Activated CD4-positive, alpha-beta T cell treated with anti-CD3 and anti-CD28 coated beads, Interleukin-2, Interleukin-6, amounts not matched to agents 100 ng/mL and 50 ng/mL, durations not matched to agents 16 hours and 8 hours (primary cell): ENCODE measurements at regions not wholly inside any gene's neighbourhood (a gene's known extent, or its start where the extent isn't known, plus 50 kb on each side); places are given as distances from the start of the nearest gene placed in this dataset.
A peak's percentile ranks its signal among the peaks of the same experiment; 100 is the strongest.
"Not testable (repeated sequence)": the region's sequence is repeated elsewhere in the genome, so short reads cannot be mapped to it uniquely, and the experiment has no call there.

Source experiments
- DNase-seq: peaks from one replicate; pipeline ENCODE4 v3.0.0-alpha.2; 2020

GRCh38 chr9:20237686-20238085 lies 384.6 kb downstream of the MLLT3 start:
- no peak for DNase-seq

GRCh38 chr9:20236676-20237075 lies 385.6 kb downstream of the MLLT3 start:
- no peak for DNase-seq

GRCh38 chr9:20235206-20235605 lies 387.1 kb downstream of the MLLT3 start:
- not testable (repeated sequence) for DNase-seq

DNA sequence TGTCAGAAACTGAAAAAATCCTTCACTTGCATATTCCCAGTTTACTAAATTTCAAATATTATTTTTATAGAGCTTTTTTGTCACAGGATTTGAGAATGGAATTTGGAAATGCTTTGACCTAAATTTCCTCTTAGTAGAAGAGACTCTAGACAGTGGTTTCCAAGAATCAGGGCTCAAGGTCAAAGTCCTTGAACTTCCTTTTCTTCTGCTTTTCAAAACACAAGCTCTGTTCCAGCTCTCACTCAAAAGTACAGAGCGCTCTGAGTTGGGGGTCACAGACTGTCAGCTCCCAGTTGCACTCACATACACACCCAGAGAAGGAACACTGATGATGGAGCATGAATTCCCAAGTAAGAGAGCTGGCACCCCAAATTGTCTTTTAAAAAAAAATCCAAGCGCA lies 394.2 kb downstream of the MLLT3 start:
- no peak for DNase-seq

DNA sequence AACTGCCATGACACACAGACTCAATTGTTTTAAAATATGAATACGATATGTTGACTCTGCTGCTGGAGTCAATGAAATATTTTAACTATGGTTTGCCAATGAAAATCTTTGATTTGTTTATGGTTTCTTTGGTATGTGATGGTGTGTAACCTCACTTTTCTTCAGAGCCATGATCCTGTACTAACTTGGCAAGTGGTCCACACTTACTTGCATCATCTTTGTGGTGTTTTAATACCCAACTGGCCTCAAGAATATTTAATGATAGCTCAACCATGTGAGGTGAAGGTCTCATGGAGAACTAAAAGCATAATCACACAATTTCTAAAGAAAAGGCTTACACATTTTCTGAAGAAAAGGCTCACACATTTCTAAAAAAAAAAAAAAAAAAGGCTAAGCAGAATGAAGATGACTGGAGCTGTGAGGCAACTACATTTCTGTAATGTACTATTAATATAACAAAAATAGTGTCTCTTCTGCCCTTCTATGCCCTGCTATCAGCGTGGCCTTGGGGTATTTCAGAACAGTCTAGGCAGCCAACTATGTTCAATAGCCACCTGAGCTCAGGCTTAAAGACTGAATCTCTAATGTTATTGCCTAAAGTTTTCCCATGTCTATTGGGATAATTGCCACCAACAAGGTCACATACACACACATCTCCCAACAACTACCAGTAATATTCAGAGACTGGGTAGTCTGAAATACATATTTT lies 395.0 kb downstream of the MLLT3 start:
- no peak for DNase-seq

- no peak for DNase-seq
Observed at GRCh38 chr9:20226345-20226744, 396.0 kb downstream of the MLLT3 start.

DNA sequence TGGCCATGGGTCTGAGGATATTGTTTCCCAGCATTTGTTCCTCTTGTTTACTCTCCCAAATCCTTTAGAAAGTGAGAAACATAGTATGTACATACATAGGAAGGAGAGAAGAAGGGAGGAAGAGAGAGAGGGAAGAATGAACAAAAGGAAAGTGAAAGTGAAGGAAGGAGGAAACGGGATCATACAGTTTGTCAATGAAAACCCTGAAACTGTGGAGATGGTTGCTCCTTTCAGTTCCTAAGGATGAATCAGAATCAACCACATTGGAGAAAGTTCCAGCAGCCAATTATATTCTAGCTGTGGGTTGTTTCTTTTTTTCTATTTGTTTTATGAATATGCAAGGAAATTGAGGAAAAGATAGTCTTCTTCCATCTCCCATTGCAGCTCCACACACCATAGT lies 396.5 kb downstream of the MLLT3 start:
- no peak for DNase-seq

- DNase-seq, result no peak
Observed at GRCh38 chr9:20224756-20225155, 397.5 kb downstream of the MLLT3 start.

DNA sequence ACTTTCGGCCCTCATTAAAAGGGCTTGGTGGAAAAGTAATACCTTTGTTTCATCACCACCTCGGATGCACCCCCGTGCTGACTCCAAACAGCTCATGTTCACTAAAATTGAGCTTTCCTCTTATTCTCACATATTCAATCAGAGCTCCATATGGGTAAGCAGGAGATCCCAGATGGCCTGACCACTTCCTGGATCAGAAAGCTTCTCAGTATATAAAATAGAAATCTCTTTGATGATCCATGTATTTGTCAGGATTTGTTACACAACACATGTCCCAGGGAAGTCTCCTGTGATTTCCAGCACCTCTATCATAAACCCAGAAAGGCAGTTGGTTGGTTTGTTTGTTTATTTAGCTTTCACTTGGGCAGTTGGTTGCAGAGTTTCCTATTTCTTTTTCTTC lies 402.0 kb downstream of the MLLT3 start:
- DNase-seq, result no peak

GRCh38 chr9:20219437-20219836 lies 402.9 kb downstream of the MLLT3 start:
- no peak for DNase-seq

GRCh38 chr9:20217596-20217995 lies 404.7 kb downstream of the MLLT3 start:
- no peak for DNase-seq

DNA sequence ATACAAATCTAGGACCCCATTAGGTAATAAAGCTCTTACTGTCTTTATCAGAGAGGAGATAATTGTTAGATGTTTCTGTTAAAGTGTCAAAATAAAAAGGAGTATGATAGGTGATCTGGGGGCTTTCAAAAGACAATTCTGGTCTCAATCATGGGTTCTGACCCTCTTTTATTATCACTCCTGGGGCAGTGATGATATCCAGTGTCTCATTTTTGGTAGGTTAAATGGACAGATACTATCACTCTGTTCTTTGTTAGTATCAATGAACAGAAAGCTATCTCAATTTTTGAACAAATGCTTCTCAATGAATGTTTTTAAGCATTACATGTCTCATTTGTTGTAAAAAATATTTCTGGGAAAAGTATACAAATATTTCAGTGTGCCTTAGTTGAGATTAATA lies 405.9 kb downstream of the MLLT3 start:
- DNase-seq, result no peak

DNA sequence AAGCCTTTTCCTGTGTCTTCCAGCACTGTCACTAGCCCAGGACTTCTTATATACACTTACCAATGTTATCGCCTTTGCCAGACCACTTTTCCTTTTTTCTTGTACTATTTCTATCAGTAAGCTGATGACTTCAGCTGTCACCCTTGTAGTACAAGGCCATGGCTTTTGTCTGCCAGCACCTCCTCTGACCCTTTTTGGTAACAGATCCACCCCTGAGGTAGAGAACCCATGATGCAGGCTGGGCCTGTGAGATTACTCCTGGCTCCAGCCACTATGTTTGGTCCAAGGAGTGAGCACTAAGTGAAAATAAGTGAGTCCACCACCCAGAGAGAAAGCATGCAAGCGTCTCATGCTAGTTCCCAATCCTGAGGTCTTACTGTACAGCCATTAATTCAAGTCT lies 406.7 kb downstream of the MLLT3 start:
- DNase-seq, result no peak

GRCh38 chr9:20212806-20213205 lies 409.5 kb downstream of the MLLT3 start:
- no peak for DNase-seq

DNA sequence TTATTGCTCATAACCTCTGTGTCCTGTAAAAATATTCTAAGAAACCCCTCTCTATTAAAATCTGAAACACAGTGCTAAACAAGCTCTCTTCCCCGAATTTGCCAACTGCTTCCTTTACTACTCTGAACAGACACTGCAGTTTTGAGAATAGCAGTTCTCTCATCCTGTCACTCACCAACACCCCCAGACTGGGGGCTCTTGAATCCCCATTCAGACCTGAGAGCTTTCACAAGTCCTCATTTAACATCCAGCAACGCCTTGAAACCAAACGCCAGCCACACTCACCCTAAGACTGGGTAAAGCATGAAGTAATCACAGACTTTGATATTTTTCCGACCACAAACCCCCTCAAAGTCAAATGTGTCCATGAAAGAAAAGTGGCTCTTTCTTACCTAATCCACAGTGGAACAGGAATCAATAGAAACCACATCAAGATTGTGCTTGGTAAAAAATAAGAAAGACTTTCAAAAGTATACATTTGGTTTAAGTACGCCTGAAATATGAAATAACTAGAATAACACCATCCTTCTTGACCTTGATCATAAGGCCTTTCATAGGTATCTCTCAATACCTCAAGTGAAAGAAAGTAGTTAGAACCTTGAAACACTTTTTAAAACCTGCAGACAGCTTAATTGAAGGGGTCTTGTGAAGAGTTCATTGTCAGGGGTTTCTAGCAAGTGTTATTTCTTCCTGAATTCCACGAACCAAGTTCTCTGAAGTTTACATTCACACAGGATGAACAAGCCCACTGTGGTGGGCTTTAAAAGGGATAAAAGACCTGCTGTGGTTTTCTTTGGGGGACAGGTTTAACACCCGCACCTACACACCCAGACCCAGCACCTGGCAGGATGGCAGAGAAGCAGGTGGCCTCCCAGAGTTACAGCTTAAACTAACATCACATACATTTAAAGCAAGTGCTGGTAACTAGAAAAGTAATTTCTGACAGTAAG lies 412.6 kb downstream of the MLLT3 start:
- peak; percentile 88 for DNase-seq

DNA sequence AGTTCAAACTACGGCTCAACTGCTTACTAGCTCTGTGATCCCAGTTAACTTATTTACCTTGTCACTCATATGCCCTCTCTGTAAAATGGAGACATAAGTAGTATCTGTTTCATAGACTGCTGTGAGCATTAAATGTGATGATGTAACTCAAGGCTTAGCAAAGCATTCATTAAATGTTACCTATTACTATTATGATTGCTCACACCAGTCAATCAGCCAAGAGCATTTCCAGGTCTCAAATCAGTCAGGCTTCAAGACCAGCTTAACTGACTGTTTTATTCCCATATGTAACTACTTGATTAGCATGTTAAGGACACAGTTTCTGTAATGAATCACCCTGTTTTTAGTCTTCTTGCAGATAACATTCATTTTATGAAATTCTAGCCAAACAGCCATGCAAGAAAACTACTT lies 413.3 kb downstream of the MLLT3 start:
- DNase-seq, result peak; percentile 81

DNA sequence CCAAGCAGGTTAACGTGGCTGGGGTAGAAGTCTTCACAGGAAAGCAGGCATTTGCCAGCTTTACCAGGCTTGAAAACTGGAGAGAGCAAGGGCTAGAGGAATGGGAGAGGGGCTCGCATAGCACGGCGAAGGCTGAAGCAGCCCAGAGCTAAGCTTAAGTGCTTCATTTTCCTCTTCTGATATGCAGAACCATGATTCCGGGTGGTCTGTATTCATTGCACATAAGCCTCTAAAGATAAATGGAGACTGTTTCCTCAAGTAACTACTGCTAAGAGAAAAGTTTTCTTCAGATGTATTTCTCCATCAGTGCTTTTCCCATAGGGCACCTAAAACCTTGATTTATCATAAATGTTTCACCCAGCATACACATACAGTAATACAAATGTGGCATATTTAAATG lies 414.1 kb downstream of the MLLT3 start:
- DNase-seq, result no peak

GRCh38 chr9:20207176-20207575 lies 415.1 kb downstream of the MLLT3 start:
- no peak for DNase-seq

GRCh38 chr9:20205821-20206220 lies 416.5 kb downstream of the MLLT3 start:
- no peak for DNase-seq

DNA sequence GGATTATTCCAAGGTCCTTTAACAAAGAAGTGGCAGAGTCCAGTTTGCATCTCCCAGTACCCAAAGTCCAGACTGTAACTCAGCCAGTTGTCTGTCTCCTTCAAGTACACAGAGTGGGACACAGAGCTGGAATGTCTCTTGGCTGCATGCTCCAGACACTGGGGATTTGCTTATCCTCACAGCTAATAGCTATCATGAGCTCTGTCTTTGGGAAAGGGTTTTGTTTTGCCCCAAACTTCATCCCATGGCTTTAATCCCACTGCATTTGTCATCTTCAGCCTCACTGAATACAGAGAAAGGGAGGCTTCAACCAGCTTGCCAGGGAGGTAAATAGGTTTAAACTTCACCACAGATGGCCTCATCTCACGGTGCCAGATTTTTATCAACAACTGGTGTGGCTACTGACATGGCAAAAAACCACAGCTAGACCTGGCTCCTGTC lies 412.2 kb upstream of the SLC24A2 start:
- DNase-seq, result no peak

DNA sequence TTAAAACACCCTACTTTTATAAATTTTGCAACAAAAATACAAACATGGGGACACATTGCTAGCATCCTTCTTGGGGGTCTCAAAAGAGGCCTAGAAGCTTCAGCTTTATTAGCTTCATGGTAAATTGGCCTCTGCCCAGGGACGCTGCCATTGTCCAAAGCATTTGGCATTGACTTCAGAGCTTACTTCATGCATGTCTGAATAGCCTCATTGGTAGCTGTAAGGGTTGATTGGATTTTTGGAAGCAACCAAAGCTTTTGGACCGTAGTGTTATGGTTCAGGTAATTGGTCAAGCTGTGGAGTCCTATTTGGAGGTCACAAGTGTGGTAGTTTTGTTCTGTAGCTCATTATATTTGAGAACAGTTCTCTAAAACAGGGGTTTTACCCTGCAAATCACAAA lies 411.7 kb upstream of the SLC24A2 start:
- DNase-seq, result no peak

DNA sequence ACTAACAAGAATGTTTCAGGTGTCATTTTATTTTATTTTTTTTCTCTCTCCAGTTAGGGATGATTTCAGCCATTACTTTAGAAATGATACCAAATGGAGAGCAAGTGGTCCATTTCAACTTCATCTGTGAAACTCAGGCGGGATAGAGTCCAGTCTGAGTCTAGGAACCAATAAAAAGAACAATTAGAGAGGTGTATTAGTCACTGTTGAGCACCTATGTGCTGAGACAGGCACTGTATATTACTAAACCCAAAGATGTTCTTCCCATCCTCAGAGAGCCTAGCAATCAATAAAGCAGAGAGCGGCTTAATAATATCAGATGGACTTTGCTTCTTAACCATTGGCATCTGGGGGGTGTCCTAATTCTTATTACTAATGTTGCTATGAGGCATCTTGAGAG lies 410.3 kb upstream of the SLC24A2 start:
- DNase-seq, result no peak

GRCh38 chr9:20197976-20198685 lies 409.3 kb upstream of the SLC24A2 start:
- no peak for DNase-seq
